ENCODE measurements at regions not wholly inside any gene's neighbourhood (a gene's known extent, or its start where the extent isn't known, plus 50 kb on each side); places are given as distances from the start of the nearest gene placed in this dataset.

GRCh38 chr18:7303316-7304060 is 72.6 kb downstream of the LRRC30 start:
- TF ChIP-seq, protein P1, sequence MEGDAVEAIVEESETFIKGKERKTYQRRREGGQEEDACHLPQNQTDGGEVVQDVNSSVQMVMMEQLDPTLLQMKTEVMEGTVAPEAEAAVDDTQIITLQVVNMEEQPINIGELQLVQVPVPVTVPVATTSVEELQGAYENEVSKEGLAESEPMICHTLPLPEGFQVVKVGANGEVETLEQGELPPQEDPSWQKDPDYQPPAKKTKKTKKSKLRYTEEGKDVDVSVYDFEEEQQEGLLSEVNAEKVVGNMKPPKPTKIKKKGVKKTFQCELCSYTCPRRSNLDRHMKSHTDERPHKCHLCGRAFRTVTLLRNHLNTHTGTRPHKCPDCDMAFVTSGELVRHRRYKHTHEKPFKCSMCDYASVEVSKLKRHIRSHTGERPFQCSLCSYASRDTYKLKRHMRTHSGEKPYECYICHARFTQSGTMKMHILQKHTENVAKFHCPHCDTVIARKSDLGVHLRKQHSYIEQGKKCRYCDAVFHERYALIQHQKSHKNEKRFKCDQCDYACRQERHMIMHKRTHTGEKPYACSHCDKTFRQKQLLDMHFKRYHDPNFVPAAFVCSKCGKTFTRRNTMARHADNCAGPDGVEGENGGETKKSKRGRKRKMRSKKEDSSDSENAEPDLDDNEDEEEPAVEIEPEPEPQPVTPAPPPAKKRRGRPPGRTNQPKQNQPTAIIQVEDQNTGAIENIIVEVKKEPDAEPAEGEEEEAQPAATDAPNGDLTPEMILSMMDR (IDR thresholded peaks at IDR 0.05) = no peak
- TF ChIP-seq EP300 (IDR thresholded peaks at IDR 0.05) = no peak
- no peak for TF ChIP-seq POLR2A (IDR thresholded peaks at IDR 0.05)

Data from sigmoid colon (tissue), 4 donors.